ENCODE measurements at regions not wholly inside any gene's neighbourhood (a gene's known extent, or its start where the extent isn't known, plus 50 kb on each side); places are given as distances from the start of the nearest gene placed in this dataset.

DNA sequence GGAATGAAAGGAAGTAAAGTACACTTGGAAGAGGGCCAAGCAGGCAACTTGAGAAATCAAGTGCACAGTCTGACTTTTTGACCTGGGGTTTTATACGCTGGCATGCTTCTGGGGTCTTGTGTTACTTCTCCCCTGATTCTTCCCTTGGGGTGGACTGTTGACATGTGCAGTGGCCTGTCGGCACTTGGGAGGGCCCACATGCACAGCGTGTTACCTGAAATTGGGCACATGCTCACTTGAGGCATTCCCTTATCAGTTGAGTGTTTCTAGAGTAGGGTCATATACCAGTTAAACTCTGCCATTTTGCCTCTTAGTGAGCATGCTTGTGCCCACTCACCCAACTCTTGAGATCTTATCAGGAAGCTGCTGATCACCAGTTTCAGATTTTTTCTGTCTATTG lies 329.1 kb upstream of the SOX2 start:
- no peaks in the 10 kb centered on the region for H3K36me3 ChIP-seq
- no peak overlapping the region for H3K27ac ChIP-seq
- DNase-seq: no peak
- H3K9me3 ChIP-seq (ENCODE audit: severe bottlenecking): no peaks in the 10 kb centered on the region
- peaks cover 30% of the 10 kb centered on the region for H3K27me3 ChIP-seq (ENCODE audit: insufficient read depth, low read depth, severe bottlenecking)
- no peak overlapping the region for H3K4me3 ChIP-seq (ENCODE audit: low read depth, low read length)
- TF ChIP-seq, protein P1, sequence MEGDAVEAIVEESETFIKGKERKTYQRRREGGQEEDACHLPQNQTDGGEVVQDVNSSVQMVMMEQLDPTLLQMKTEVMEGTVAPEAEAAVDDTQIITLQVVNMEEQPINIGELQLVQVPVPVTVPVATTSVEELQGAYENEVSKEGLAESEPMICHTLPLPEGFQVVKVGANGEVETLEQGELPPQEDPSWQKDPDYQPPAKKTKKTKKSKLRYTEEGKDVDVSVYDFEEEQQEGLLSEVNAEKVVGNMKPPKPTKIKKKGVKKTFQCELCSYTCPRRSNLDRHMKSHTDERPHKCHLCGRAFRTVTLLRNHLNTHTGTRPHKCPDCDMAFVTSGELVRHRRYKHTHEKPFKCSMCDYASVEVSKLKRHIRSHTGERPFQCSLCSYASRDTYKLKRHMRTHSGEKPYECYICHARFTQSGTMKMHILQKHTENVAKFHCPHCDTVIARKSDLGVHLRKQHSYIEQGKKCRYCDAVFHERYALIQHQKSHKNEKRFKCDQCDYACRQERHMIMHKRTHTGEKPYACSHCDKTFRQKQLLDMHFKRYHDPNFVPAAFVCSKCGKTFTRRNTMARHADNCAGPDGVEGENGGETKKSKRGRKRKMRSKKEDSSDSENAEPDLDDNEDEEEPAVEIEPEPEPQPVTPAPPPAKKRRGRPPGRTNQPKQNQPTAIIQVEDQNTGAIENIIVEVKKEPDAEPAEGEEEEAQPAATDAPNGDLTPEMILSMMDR (IDR thresholded peaks at IDR 0.05; ENCODE audit: low read depth, low read length): no peak

DNA sequence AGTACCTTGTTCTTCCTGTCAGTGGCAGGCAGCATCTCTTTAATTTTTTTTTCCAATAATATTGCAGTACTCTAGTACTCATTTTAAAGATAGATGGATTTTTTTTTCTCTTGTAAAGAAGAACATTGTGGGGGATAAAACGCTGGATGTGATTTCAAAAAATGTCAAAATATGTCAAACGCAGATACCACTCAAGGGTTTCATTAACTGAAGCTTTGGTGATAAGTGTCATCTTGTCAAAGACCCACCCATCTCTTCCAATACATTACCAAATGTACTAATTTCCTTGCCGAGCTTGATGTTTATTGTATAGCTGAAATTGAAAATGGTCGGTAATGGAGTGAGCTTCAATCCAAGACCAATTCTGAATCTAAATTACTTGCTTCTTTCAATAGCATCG lies 332.4 kb upstream of the SOX2 start:
- H3K27me3 ChIP-seq (ENCODE audit: insufficient read depth, low read depth, severe bottlenecking): peaks cover 25% of the 10 kb centered on the region
- H3K9me3 ChIP-seq (ENCODE audit: severe bottlenecking): no peaks in the 10 kb centered on the region
- H3K4me3 ChIP-seq (ENCODE audit: low read depth, low read length): no peak overlapping the region
- H3K36me3 ChIP-seq: no peaks in the 10 kb centered on the region
- DNase-seq: no peak
- TF ChIP-seq, protein P1 (IDR thresholded peaks at IDR 0.05; ENCODE audit: low read depth, low read length): no peak
- H3K27ac ChIP-seq: no peak overlapping the region

DNA sequence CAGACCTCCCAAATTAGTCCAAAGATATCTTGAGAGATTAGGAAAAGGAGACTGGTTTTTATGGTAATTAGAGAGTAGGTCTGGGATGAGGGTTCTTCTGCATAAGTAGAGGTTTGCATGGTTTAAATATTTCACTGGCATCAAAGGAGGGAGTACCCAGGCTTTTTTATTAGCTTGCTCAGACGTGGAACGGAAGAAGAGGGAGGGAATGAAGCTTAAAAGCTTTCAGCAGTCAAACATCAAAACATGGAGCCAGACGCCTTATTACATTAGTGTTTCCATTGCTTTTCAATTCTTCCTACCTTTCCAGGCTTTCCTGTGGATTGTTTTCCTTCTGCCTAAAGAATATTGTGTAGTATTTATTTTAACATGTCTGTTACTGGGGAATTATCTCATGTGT lies 342.1 kb upstream of the SOX2 start:
- no peaks in the 10 kb centered on the region for H3K36me3 ChIP-seq
- TF ChIP-seq, protein P1 (IDR thresholded peaks at IDR 0.05; ENCODE audit: low read depth, low read length): no peak
- no peak overlapping the region for H3K27ac ChIP-seq
- DNase-seq: no peak
- H3K9me3 ChIP-seq (ENCODE audit: severe bottlenecking): no peaks in the 10 kb centered on the region
- peaks cover 4% of the 10 kb centered on the region for H3K27me3 ChIP-seq (ENCODE audit: insufficient read depth, low read depth, severe bottlenecking)
- no peak overlapping the region for H3K4me3 ChIP-seq (ENCODE audit: low read depth, low read length)

DNA sequence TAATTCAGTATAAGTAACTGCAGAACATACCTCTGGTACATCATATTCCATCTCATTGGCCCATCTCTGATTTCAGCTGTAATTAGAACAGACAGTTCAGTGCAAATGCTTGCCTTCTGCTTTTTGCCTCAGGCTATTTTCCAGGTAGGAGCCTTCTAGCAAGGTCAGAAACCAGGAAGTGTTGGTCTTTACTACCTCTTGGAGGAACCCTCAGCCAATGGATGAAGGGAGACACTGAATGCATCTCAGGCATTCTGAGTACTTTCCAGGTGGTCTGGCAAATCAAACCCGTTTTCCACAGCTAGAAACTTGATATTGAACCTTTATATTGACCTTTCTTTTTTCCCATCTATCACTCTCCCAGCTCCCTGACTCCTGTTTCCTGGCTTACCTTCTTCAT lies 348.5 kb upstream of the SOX2 start:
- TF ChIP-seq, protein P1 (IDR thresholded peaks at IDR 0.05; ENCODE audit: low read depth, low read length): no peak
- Histone ChIP-seq H3K27ac (no peak overlapping the region), H3K27me3 (ENCODE audit: insufficient read depth, low read depth, severe bottlenecking) (no peaks in the 10 kb centered on the region), H3K4me3 (ENCODE audit: low read depth, low read length) (no peak overlapping the region), H3K9me3 (ENCODE audit: severe bottlenecking) (no peaks in the 10 kb centered on the region), H3K36me3 (no peaks in the 10 kb centered on the region)
- DNase-seq: no peak

DNA sequence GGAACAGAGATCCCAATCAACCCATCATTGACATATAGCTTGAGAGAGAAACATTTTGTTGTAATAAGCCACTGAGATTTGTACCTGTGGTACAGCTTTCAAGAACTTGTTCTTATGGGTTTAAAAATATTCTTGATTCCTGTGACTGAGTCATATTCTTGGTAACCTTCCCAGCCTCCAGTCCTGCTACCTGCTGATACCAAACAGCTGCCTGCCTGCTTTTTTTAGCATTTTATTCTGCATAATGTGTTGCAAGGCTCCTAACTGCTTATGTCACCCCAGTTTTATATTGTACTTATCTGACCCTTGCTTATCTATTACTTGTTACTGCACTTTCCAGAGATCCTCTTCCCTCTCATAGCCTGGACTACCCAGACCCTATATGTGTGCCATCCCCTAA lies 349.3 kb upstream of the SOX2 start:
- H3K4me3 ChIP-seq (ENCODE audit: low read depth, low read length): no peak overlapping the region
- no peak for DNase-seq
- TF ChIP-seq, protein P1 (IDR thresholded peaks at IDR 0.05; ENCODE audit: low read depth, low read length): no peak
- no peaks in the 10 kb centered on the region for H3K36me3 ChIP-seq
- H3K9me3 ChIP-seq (ENCODE audit: severe bottlenecking): no peaks in the 10 kb centered on the region
- H3K27me3 ChIP-seq (ENCODE audit: insufficient read depth, low read depth, severe bottlenecking): no peaks in the 10 kb centered on the region
- H3K27ac ChIP-seq: no peak overlapping the region

DNA sequence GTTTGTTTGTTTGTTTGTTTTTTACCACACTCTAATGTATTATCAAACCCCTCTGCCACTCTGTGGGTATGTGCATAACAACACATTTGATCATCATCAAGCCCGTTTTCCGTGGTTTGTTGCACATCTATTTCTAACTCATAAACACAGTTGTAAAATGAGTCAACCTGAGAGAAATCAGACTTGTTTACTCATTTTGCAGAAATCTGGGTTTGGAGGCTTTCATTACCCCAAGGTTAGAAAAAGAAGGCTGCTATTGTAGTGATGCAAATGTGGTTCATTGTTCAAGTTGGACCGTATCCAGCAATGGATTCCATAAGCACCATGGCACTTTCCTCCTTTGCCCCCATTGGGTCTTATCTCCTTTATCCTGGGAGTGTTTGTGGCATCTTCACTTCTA lies 353.2 kb upstream of the SOX2 start:
- H3K27ac ChIP-seq: no peak overlapping the region
- no peak overlapping the region for H3K4me3 ChIP-seq (ENCODE audit: low read depth, low read length)
- H3K9me3 ChIP-seq (ENCODE audit: severe bottlenecking): no peaks in the 10 kb centered on the region
- TF ChIP-seq, protein P1 (IDR thresholded peaks at IDR 0.05; ENCODE audit: low read depth, low read length): no peak
- no peak for DNase-seq
- H3K27me3 ChIP-seq (ENCODE audit: insufficient read depth, low read depth, severe bottlenecking): no peaks in the 10 kb centered on the region
- no peaks in the 10 kb centered on the region for H3K36me3 ChIP-seq
